H1 (cell line): ENCODE measurements at regions not wholly inside any gene's neighbourhood (a gene's known extent, or its start where the extent isn't known, plus 50 kb on each side); places are given as distances from the start of the nearest gene placed in this dataset.
"Not testable (repeated sequence)": the region's sequence is repeated elsewhere in the genome, so short reads cannot be mapped to it uniquely, and the experiment has no call there.

Experiments
- CTCF ChIA-PET: fragments of 300-600 bp; sonication (Branson Sonifier 250); formaldehyde crosslinking; loops from one replicate; lab custom pipeline; 2021; ENCODE audit not compliant: partially characterized antibody; lab: Charles Lee
- POLR2A ChIA-PET: fragments of 300-600 bp; sonication (Branson Sonifier 250); formaldehyde crosslinking; loops from one replicate; lab custom pipeline; 2021; ENCODE audit warnings: inconsistent platforms; ENCODE audit not compliant: partially characterized antibody; lab: Charles Lee
- DNase-seq, 2 experiments: peaks; one replicate each; pipeline versions ENCODE4 v3.0.0 to v3.0.0-alpha.2; 2010 to 2022; ENCODE audit warnings: low spot score in 2 of 2, low read depth in 1 of 2, mixed read lengths in 1 of 2
- FAIRE-seq: peaks from 2 replicates; lab custom pipeline; 2011; peaks lifted over from hg19 to GRCh38; lab: Jason Lieb, UNC
- H2AFZ ChIP-seq: 2 replicates; pipeline ENCODE4 v1.8.1; 2012; ENCODE audit warnings: low read length, inconsistent platforms
- H2AK5ac ChIP-seq: 2 replicates; pipeline ENCODE4 v1.6.1; 2013; ENCODE audit warnings: low read depth, low read length
- H2BK120ac ChIP-seq: replicated peaks from 2 replicates; pipeline ENCODE3; 2013; ENCODE audit warnings: low read depth, low read length, inconsistent platforms
- H2BK12ac ChIP-seq: 2 replicates; pipeline ENCODE4 v1.6.1; 2013; ENCODE audit warnings: low read depth, low read length
- H2BK15ac ChIP-seq: 2 replicates; pipeline ENCODE4 v1.6.1; 2013; ENCODE audit warnings: low read length
- H2BK20ac ChIP-seq: 2 replicates; pipeline ENCODE4 v1.6.1; 2013; ENCODE audit warnings: low read length
- H2BK5ac ChIP-seq: 2 replicates; pipeline ENCODE4 v1.6.1; 2013; ENCODE audit warnings: low read depth, low read length
- H3K14ac ChIP-seq: 2 replicates; pipeline ENCODE4 v1.6.1; 2013; ENCODE audit warnings: inconsistent platforms; ENCODE audit not compliant: insufficient read length
- H3K18ac ChIP-seq: 2 replicates; pipeline ENCODE4 v1.6.1; 2013; ENCODE audit warnings: low read length; ENCODE audit errors: extremely low read depth
- H3K23ac ChIP-seq: 2 replicates; pipeline ENCODE4 v1.6.1; 2013; ENCODE audit warnings: inconsistent platforms; ENCODE audit not compliant: insufficient read length
- H3K23me2 ChIP-seq: 2 replicates; pipeline ENCODE4 v1.6.1; 2013; ENCODE audit warnings: low read depth, low read length
- H3K27ac ChIP-seq: 2 replicates; pipeline ENCODE4 v1.6.1; 2011; ENCODE audit warnings: low read depth, low read length, inconsistent platforms
- H3K27me3 ChIP-seq, 4 experiments: replicated peaks in 1 of 4; 1 replicate in 1 of 4; 2 replicates in 3 of 4; pipeline versions ENCODE4 v1.6.1 to v1.8.1; 2011 to 2013; ENCODE audit warnings: low read length in 3 of 4, mild to moderate bottlenecking in 3 of 4, inconsistent platforms in 2 of 4, mixed read lengths in 2 of 4, moderate library complexity in 1 of 4; ENCODE audit not compliant: control insufficient read depth in 3 of 4, insufficient read depth in 3 of 4; ENCODE audit errors: extremely low read depth in 1 of 4
- H3K36me3 ChIP-seq, 4 experiments: 2 replicates each; pipeline versions ENCODE4 v1.6.1 to v1.8.1; 2011 to 2013; ENCODE audit warnings: mild to moderate bottlenecking in 4 of 4, low read length in 3 of 4, moderate library complexity in 2 of 4, control low read depth in 1 of 4, inconsistent platforms in 1 of 4; ENCODE audit not compliant: insufficient read depth in 4 of 4, control insufficient read depth in 2 of 4
- H3K4ac ChIP-seq: replicated peaks from 2 replicates; pipeline ENCODE3; 2013; ENCODE audit warnings: low read length, low read depth, mixed read lengths, inconsistent platforms; ENCODE audit not compliant: insufficient read length
- H3K4me1 ChIP-seq, 4 experiments: replicated peaks in 1 of 4; 1 replicate in 1 of 4; 2 replicates in 3 of 4; pipeline versions ENCODE4 v1.6.1 to v1.8.1; 2011 to 2013; ENCODE audit warnings: low read length in 3 of 4, inconsistent platforms in 2 of 4, mixed read lengths in 1 of 4; ENCODE audit not compliant: insufficient read depth in 4 of 4, control insufficient read depth in 3 of 4
- H3K4me2 ChIP-seq, 2 experiments: 2 replicates each; pipeline versions ENCODE4 v1.6.1 to v1.8.1; 2011 to 2013; ENCODE audit warnings: low read depth in 2 of 2, low read length in 2 of 2, control low read depth in 1 of 2, inconsistent platforms in 1 of 2, mild to moderate bottlenecking in 1 of 2; ENCODE audit not compliant: insufficient read depth in 1 of 2
- H3K4me3 ChIP-seq, 4 experiments: fragments of 200-600, 300-600 bp in 1 of 4; sonication (generic), shearing (Covaris generic), sonication (Bioruptor Twin) in 1 of 4; 2 replicates each; pipeline versions ENCODE4 v1.5.1 to v1.8.1; 2011 to 2016; ENCODE audit warnings: low read length in 4 of 4, low read depth in 3 of 4, control low read depth in 2 of 4, inconsistent platforms in 2 of 4, mild to moderate bottlenecking in 2 of 4, mixed read lengths in 1 of 4, moderate library complexity in 1 of 4; ENCODE audit not compliant: insufficient read depth in 2 of 4; ENCODE audit errors: extremely low read depth in 1 of 4
- H3K56ac ChIP-seq: replicated peaks from 2 replicates; pipeline ENCODE3; 2013; ENCODE audit warnings: low read depth, mild to moderate bottlenecking, mixed read lengths, low read length, inconsistent platforms; ENCODE audit not compliant: insufficient read length
- H3K79me1 ChIP-seq: 2 replicates; pipeline ENCODE4 v1.6.1; 2013; ENCODE audit warnings: low read depth, low read length, control low read depth
- H3K79me2 ChIP-seq, 2 experiments: 2 replicates each; pipeline versions ENCODE4 v1.6.1 to v1.8.1; 2012 to 2013; ENCODE audit warnings: low read length in 2 of 2, mild to moderate bottlenecking in 2 of 2, inconsistent platforms in 1 of 2; ENCODE audit not compliant: insufficient read depth in 2 of 2, control insufficient read depth in 1 of 2
- H3K9ac ChIP-seq, 4 experiments: replicated peaks in 1 of 4; 1 replicate in 1 of 4; 2 replicates in 3 of 4; pipeline versions ENCODE4 v1.6.1 to v1.8.1; 2011 to 2013; ENCODE audit warnings: low read depth in 3 of 4, low read length in 3 of 4, control low read depth in 2 of 4, mild to moderate bottlenecking in 2 of 4, moderate library complexity in 2 of 4, inconsistent platforms in 1 of 4; ENCODE audit errors: extremely low read depth in 1 of 4
- H3K9me3 ChIP-seq, 2 experiments: 2 replicates each; pipeline versions ENCODE4 v1.6.1 to v1.8.1; 2012 to 2013; ENCODE audit warnings: mild to moderate bottlenecking in 2 of 2, moderate library complexity in 2 of 2, control low read depth in 1 of 2, inconsistent platforms in 1 of 2, low read depth in 1 of 2, low read length in 1 of 2, mixed read lengths in 1 of 2; ENCODE audit not compliant: insufficient read depth in 2 of 2
- H4K20me1 ChIP-seq, 2 experiments: replicated peaks in 1 of 2; 2 replicates each; pipeline versions ENCODE3 to v1.8.1; 2011 to 2013; ENCODE audit warnings: inconsistent platforms in 2 of 2, low read length in 2 of 2, mild to moderate bottlenecking in 1 of 2; ENCODE audit not compliant: insufficient read depth in 2 of 2, control insufficient read depth in 1 of 2
- H4K5ac ChIP-seq: 2 replicates; pipeline ENCODE4 v1.6.1; 2013; ENCODE audit warnings: low read length, low read depth, mixed read lengths, inconsistent platforms; ENCODE audit not compliant: insufficient read length
- H4K8ac ChIP-seq: 2 replicates; pipeline ENCODE4 v1.8.0; 2013; ENCODE audit warnings: mild to moderate bottlenecking, moderate library complexity, low read length, inconsistent platforms; ENCODE audit not compliant: insufficient read depth; ENCODE audit errors: extremely low read depth
- H4K91ac ChIP-seq: replicated peaks from 2 replicates; pipeline ENCODE3; 2013; ENCODE audit warnings: low read length, mixed read lengths, inconsistent platforms; ENCODE audit not compliant: insufficient read length
- WGBS, 2 experiments: shearing (Covaris generic) in 1 of 2; methylation state at CpG; one replicate each; pipeline versions ENCODE4 v1.1.6 to v1.1.7; 2013 to 2015; ENCODE audit warnings: low lambda C conversion rate in 2 of 2, mixed read lengths in 2 of 2, inconsistent platforms in 1 of 2, low coverage in 1 of 2, missing lambda C conversion rate in 1 of 2; ENCODE audit not compliant: insufficient replicate concordance in 2 of 2, insufficient coverage in 1 of 2, insufficient read length in 1 of 2; ENCODE audit errors: extremely low coverage in 1 of 2, missing lambda C conversion rate in 1 of 2; 5-methylcytosine and 5-hydroxymethylcytosine counted together

- H3K27me3 ChIP-seq, H3K23me2 ChIP-seq, H2BK5ac ChIP-seq, DNase-seq, H3K36me3 ChIP-seq, H2BK20ac ChIP-seq, FAIRE-seq, H2AFZ ChIP-seq, H3K56ac ChIP-seq, H3K79me1 ChIP-seq, H4K91ac ChIP-seq, H3K9ac ChIP-seq, H3K4me1 ChIP-seq, H3K4me2 ChIP-seq, H3K14ac ChIP-seq, H3K23ac ChIP-seq, H3K18ac ChIP-seq, H3K79me2 ChIP-seq, H3K4me3 ChIP-seq, H4K8ac ChIP-seq, H2BK15ac ChIP-seq, H4K5ac ChIP-seq, CTCF ChIA-PET, H3K27ac ChIP-seq, H2BK12ac ChIP-seq, H2BK120ac ChIP-seq, POLR2A ChIA-PET, H4K20me1 ChIP-seq, H2AK5ac ChIP-seq, H3K4ac ChIP-seq: not testable (repeated sequence)
- WGBS, 2 experiments = 100% methylated on average over 3 of the region's 3 CpGs; no CpG with 5 or more reads in 1 of the 2 experiments
- peaks cover 4 to 49% of the 10 kb centered on the region in 2 experiments; a peak in 3 of 4 replicates for H3K9me3 ChIP-seq
These were observed 534.2 kb downstream of the KCNJ18 start for GRCh38 chr17:22226477-22226876.

- H3K56ac ChIP-seq, H2BK120ac ChIP-seq, FAIRE-seq, H3K79me2 ChIP-seq, H3K4me2 ChIP-seq, H3K23ac ChIP-seq, POLR2A ChIA-PET, H3K4me3 ChIP-seq, H4K5ac ChIP-seq, H4K91ac ChIP-seq, H2BK12ac ChIP-seq, H3K36me3 ChIP-seq, H2BK20ac ChIP-seq, H3K9ac ChIP-seq, H4K20me1 ChIP-seq, H2AFZ ChIP-seq, H3K79me1 ChIP-seq, H3K23me2 ChIP-seq, H2BK15ac ChIP-seq, H4K8ac ChIP-seq, DNase-seq, H3K14ac ChIP-seq, H3K4me1 ChIP-seq, H3K18ac ChIP-seq, H2AK5ac ChIP-seq, H2BK5ac ChIP-seq, H3K4ac ChIP-seq, H3K27ac ChIP-seq, H3K27me3 ChIP-seq: not testable (repeated sequence)
- 93% methylated on average over 3 of the region's 3 CpGs; no CpG with 5 or more reads in 1 of the 2 experiments for WGBS, 2 experiments
- peaks cover 4 to 49% of the 10 kb centered on the region in 2 experiments; a peak in 3 of 4 replicates for H3K9me3 ChIP-seq
- CTCF ChIA-PET = interaction anchor here (0.6 kb wide), 1 partner anchor 36 kb away, joined by 3 read pairs; no protein-coding TSS in a partner anchor
These were observed 534.6 kb downstream of the KCNJ18 start for GRCh38 chr17:22226932-22227331.
